SK-N-SH (cell line): ENCODE measurements at regions not wholly inside any gene's neighbourhood (a gene's known extent, or its start where the extent isn't known, plus 50 kb on each side); places are given as distances from the start of the nearest gene placed in this dataset.

Source experiments
- CTCF ChIA-PET: fragments of 300-600, 350-600 bp; formaldehyde crosslinking; extraction: SDS; loops from one replicate; lab custom pipeline; 2021; lab: Yijun Ruan, JAX
- POLR2A ChIA-PET: fragments of 350-600 bp; sonication (Branson Sonifier 250); formaldehyde crosslinking; extraction: SDS; loops from one replicate; lab custom pipeline; 2020; ENCODE audit warnings: antibody characterized with exemption, inconsistent platforms; lab: Yijun Ruan, JAX
- DNase-seq: peaks from one replicate; pipeline ENCODE4 v3.0.0; 2012
- H2AFZ ChIP-seq: fragments of 200-600 bp; sonication (generic); 2 replicates; pipeline ENCODE4 v1.8.1; 2016; ENCODE audit warnings: antibody characterized with exemption, mild to moderate bottlenecking, low read depth
- H3F3A ChIP-seq: fragments of 200-600 bp; sonication (generic); replicated peaks from 2 replicates; pipeline ENCODE3; 2016; ENCODE audit warnings: antibody characterized with exemption, mild to moderate bottlenecking; ENCODE audit not compliant: insufficient read depth
- H3K27ac ChIP-seq, 2 experiments: fragments of 200-500 bp in 1 of 2; fragments of 200-600 bp in 1 of 2; sonication (Bioruptor generic) in 1 of 2; sonication (generic), shearing (Covaris generic) in 1 of 2; 2 replicates each; pipeline versions ENCODE4 v1.5.1 to v1.6.1; 2014 to 2016; ENCODE audit warnings: low read depth in 2 of 2, inconsistent platforms in 1 of 2, low read length in 1 of 2, mild to moderate bottlenecking in 1 of 2, mixed read lengths in 1 of 2
- H3K27me3 ChIP-seq: fragments of 200-600 bp; sonication (generic), shearing (Covaris generic); 2 replicates; pipeline ENCODE4 v1.6.1; 2016; ENCODE audit warnings: mixed run types; ENCODE audit not compliant: insufficient read depth
- H3K36me3 ChIP-seq, 2 experiments: fragments of 200-500 bp in 1 of 2; fragments of 200-600 bp in 1 of 2; sonication (Bioruptor generic) in 1 of 2; sonication (generic) in 1 of 2; replicated peaks in 1 of 2; 2 replicates each; pipeline versions ENCODE3 to v1.5.1; 2014 to 2016; ENCODE audit warnings: low read length in 1 of 2, mild to moderate bottlenecking in 1 of 2; ENCODE audit not compliant: insufficient read depth in 2 of 2, control insufficient read depth in 1 of 2
- H3K4me1 ChIP-seq, 2 experiments: fragments of 200-500 bp in 1 of 2; fragments of 200-600 bp in 1 of 2; sonication (Bioruptor generic) in 1 of 2; sonication (generic), shearing (Covaris generic) in 1 of 2; 2 replicates each; pipeline versions ENCODE4 v1.5.1 to v1.6.1; 2014 to 2016; ENCODE audit warnings: low read depth in 1 of 2, low read length in 1 of 2, mixed run types in 1 of 2; ENCODE audit not compliant: insufficient read depth in 2 of 2, control insufficient read depth in 1 of 2
- H3K4me2 ChIP-seq: fragments of 200-600 bp; sonication (generic), shearing (Covaris generic); 2 replicates; pipeline ENCODE4 v1.6.1; 2017; ENCODE audit warnings: mixed run types
- H3K4me3 ChIP-seq, 2 experiments: fragments of 200-500 bp in 1 of 2; fragments of 200-600 bp in 1 of 2; sonication (Bioruptor generic) in 1 of 2; sonication (generic), shearing (Covaris generic) in 1 of 2; 2 replicates each; pipeline versions ENCODE4 v1.5.1 to v1.8.1; 2014 to 2016; ENCODE audit warnings: low read depth in 2 of 2, inconsistent platforms in 1 of 2, low read length in 1 of 2, mild to moderate bottlenecking in 1 of 2, mixed read lengths in 1 of 2, moderate library complexity in 1 of 2
- H3K79me2 ChIP-seq: fragments of 200-600 bp; sonication (generic); 2 replicates; pipeline ENCODE4 v1.8.1; 2017; ENCODE audit warnings: mild to moderate bottlenecking; ENCODE audit not compliant: insufficient read depth
- H3K9ac ChIP-seq: fragments of 200-600 bp; sonication (generic); 2 replicates; pipeline ENCODE4 v1.6.1; 2017; ENCODE audit warnings: mixed run types
- H3K9me2 ChIP-seq: fragments of 200-600 bp; sonication (generic); 2 replicates; pipeline ENCODE4 v1.6.1; 2017; ENCODE audit warnings: mixed run types
- H3K9me3 ChIP-seq: fragments of 200-600 bp; sonication (generic); 2 replicates; pipeline ENCODE4 v1.6.1; 2017; ENCODE audit warnings: mixed run types, mild to moderate bottlenecking, moderate library complexity
- H4K20me1 ChIP-seq: fragments of 200-600 bp; sonication (generic); 2 replicates; pipeline ENCODE4 v1.6.1; 2017; ENCODE audit warnings: mild to moderate bottlenecking, mixed run types; ENCODE audit not compliant: insufficient read depth
- CHD2 ChIP-seq: fragments of 150-350 bp; IDR thresholded peaks from 2 replicates; pipeline ENCODE4 v1.6.1; 2018; ENCODE audit warnings: low read length; ENCODE audit not compliant: partially characterized antibody
- CTCF ChIP-seq: fragments of 200-600 bp; sonication (generic); IDR thresholded peaks from 2 replicates; pipeline ENCODE4 v1.6.1; 2017; ENCODE audit warnings: antibody characterized with exemption, mild to moderate bottlenecking, moderate library complexity
- EP300 ChIP-seq, 2 experiments: IDR thresholded peaks; 2 replicates each; pipeline versions ENCODE4 v1.4.0 to v1.6.1; 2012; ENCODE audit warnings: borderline replicate concordance in 1 of 2, low read depth in 1 of 2, low read length in 1 of 2
- EZH2phosphoT487 ChIP-seq: fragments of 200-600 bp; sonication (generic); IDR thresholded peaks from 2 replicates; pipeline ENCODE4 v1.6.1; 2017; ENCODE audit warnings: low read depth, mixed run types, mild to moderate bottlenecking, antibody characterized with exemption, moderate library complexity, borderline replicate concordance
- FOSL2 ChIP-seq: IDR thresholded peaks from 2 replicates; pipeline ENCODE4 v1.4.0; 2012; ENCODE audit warnings: low read depth, mild to moderate bottlenecking, moderate library complexity, borderline replicate concordance
- FOXJ3 ChIP-seq: sonication (generic); formaldehyde crosslinking; IDR thresholded peaks from 2 replicates; pipeline ENCODE4 v1.5.1; 2020; ENCODE audit warnings: mild to moderate bottlenecking, missing genetic modification reagents
- GABPA ChIP-seq: IDR thresholded peaks from 2 replicates; pipeline ENCODE4 v1.4.0; 2012; ENCODE audit warnings: low read depth, mild to moderate bottlenecking
- GATA2 ChIP-seq: sonication (generic); formaldehyde crosslinking; IDR thresholded peaks from 2 replicates; pipeline ENCODE4 v1.5.0; 2020; ENCODE audit warnings: mild to moderate bottlenecking, missing genetic modification reagents
- JUND ChIP-seq: IDR thresholded peaks from 2 replicates; pipeline ENCODE4 v1.4.0; 2012
- MXI1 ChIP-seq: IDR thresholded peaks from 2 replicates; pipeline ENCODE4 v1.6.1; 2012; ENCODE audit warnings: mild to moderate bottlenecking, low read depth, low read length, improper control_type of control experiment
- NFIC ChIP-seq: IDR thresholded peaks from 2 replicates; pipeline ENCODE4 v1.4.0; 2012; ENCODE audit warnings: borderline replicate concordance
- PBX3 ChIP-seq: IDR thresholded peaks from 2 replicates; pipeline ENCODE4; 2012
- RCOR1 ChIP-seq: fragments of 150-350 bp; IDR thresholded peaks from 2 replicates; pipeline ENCODE4 v1.6.1; 2017; ENCODE audit warnings: antibody characterized with exemption, low read length
- REST ChIP-seq: IDR thresholded peaks from 2 replicates; pipeline ENCODE4 v1.6.1; 2012; ENCODE audit warnings: mild to moderate bottlenecking, low read depth, low read length, moderate library complexity
- RFX5 ChIP-seq: IDR thresholded peaks from 2 replicates; pipeline ENCODE4 v1.6.1; 2012; ENCODE audit warnings: mild to moderate bottlenecking, improper control_type of control experiment, low read length
- RXRA ChIP-seq: IDR thresholded peaks from 2 replicates; pipeline ENCODE4 v1.4.0; 2012; ENCODE audit warnings: low read depth, mild to moderate bottlenecking, borderline replicate concordance
- SMC3 ChIP-seq: IDR thresholded peaks from 2 replicates; pipeline ENCODE4 v1.6.1; 2012; ENCODE audit warnings: low read depth, low read length, improper control_type of control experiment
- TCF12 ChIP-seq: IDR thresholded peaks from 2 replicates; pipeline ENCODE4 v1.4.0; 2012
- TEAD4 ChIP-seq: IDR thresholded peaks from 2 replicates; pipeline ENCODE4 v1.4.0; 2012; ENCODE audit warnings: mild to moderate bottlenecking, borderline replicate concordance; ENCODE audit not compliant: insufficient read depth
- YY1 ChIP-seq: IDR thresholded peaks from 2 replicates; pipeline ENCODE4 v1.4.0; 2012; ENCODE audit warnings: low read depth, mild to moderate bottlenecking
- WGBS: methylation state at CpG from one replicate; pipeline ENCODE4 v1.1.6; 2017; ENCODE audit warnings: low lambda C conversion rate; 5-methylcytosine and 5-hydroxymethylcytosine counted together
- TF ChIP-seq, protein P1 (sequence below): IDR thresholded peaks from 2 replicates; pipeline ENCODE4 v1.4.0; 2012; ENCODE audit warnings: low read depth, borderline replicate concordance
- TF ChIP-seq, protein P2 (sequence below): fragments of 150-350 bp; IDR thresholded peaks from 2 replicates; pipeline ENCODE4 v1.6.1; 2016; ENCODE audit warnings: mild to moderate bottlenecking, low read depth, low read length

DNA sequence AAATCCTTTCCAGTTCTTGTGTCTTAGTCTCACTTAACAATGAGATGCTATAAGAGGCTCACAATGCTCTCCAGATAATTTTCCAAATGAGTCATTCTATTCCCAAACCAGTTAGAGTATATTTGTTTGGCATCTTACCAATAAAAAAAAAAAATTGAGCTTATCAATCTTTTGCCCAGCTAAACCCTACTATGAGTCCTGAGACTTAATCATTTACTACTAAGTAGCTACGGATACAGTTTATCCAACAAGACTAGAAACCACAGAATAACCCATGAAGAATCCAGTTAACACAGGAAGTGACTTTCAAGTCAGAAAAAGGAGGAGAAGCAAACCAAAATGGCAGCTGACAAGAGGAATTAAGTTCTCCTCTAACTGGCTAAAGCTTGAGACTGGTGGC is 330.3 kb upstream of the XYLT1 start:
- no peaks in the 10 kb centered on the region for H3K9me2 ChIP-seq
- peaks cover 5 to 14% of the 10 kb centered on the region in 2 experiments; a peak in 2 of 4 replicates for H3K4me1 ChIP-seq
- peak overlapping the region in 1 of 2 experiments; percentile 98; a peak in 2 of 4 replicates for H3K27ac ChIP-seq
- H4K20me1 ChIP-seq, result no peaks in the 10 kb centered on the region
- peak overlapping the region; percentile 6; the same call in 1 of the 2 replicates for H3K9ac ChIP-seq
- 0 out of 2 replicates have a peak overlapping the region, but pooled peaks have one; percentile 10 for H2AFZ ChIP-seq
- H3K9me3 ChIP-seq, result no peaks in the 10 kb centered on the region
- no peak for DNase-seq
- TF ChIP-seq TCF12, result peak; percentile 36; the same call in 1 of the 2 replicates
- no peak for TF ChIP-seq CHD2
- TF ChIP-seq, protein P1, sequence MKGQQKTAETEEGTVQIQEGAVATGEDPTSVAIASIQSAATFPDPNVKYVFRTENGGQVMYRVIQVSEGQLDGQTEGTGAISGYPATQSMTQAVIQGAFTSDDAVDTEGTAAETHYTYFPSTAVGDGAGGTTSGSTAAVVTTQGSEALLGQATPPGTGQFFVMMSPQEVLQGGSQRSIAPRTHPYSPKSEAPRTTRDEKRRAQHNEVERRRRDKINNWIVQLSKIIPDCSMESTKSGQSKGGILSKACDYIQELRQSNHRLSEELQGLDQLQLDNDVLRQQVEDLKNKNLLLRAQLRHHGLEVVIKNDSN, result no peak
- peak; percentile 29 for TF ChIP-seq PBX3
- no peak for TF ChIP-seq TEAD4
- TF ChIP-seq GATA2 (CRISPR knock-in tag), result no peak
- TF ChIP-seq GABPA, result no peak
- TF ChIP-seq FOXJ3 (CRISPR knock-in tag), result no peak
- TF ChIP-seq REST, result no peak
- TF ChIP-seq JUND, result peak; percentile 50
- TF ChIP-seq, protein P2, sequence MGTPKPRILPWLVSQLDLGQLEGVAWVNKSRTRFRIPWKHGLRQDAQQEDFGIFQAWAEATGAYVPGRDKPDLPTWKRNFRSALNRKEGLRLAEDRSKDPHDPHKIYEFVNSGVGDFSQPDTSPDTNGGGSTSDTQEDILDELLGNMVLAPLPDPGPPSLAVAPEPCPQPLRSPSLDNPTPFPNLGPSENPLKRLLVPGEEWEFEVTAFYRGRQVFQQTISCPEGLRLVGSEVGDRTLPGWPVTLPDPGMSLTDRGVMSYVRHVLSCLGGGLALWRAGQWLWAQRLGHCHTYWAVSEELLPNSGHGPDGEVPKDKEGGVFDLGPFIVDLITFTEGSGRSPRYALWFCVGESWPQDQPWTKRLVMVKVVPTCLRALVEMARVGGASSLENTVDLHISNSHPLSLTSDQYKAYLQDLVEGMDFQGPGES, result no peak
- TF ChIP-seq CTCF, result no peak
- peak; percentile 57; the same call in 1 of the 2 replicates for TF ChIP-seq FOSL2
- TF ChIP-seq NFIC, result peak; percentile 60
- TF ChIP-seq EZH2phosphoT487, result no peak
- TF ChIP-seq RFX5, result no peak
- no peak for TF ChIP-seq RXRA
- TF ChIP-seq EP300 (IDR thresholded peaks at IDR 0.05; ENCODE audit: borderline replicate concordance in 1 of 2, low read depth in 1 of 2, low read length in 1 of 2), result peak in 1 of 2 experiments; percentile 32; a peak in 1 of 4 replicates
- no peak for TF ChIP-seq MXI1
- no peak for TF ChIP-seq RCOR1
- TF ChIP-seq YY1, result no peak
- TF ChIP-seq SMC3, result no peak
- TF ChIP-seq, all 33 proteins: peak for 6
- H3K36me3 ChIP-seq, result no peaks in the 10 kb centered on the region
- H3K4me3 ChIP-seq, result no peak overlapping the region
- CTCF ChIA-PET, result no interaction called here
- H3K79me2 ChIP-seq, result no peaks in the 10 kb centered on the region
- POLR2A ChIA-PET, result no interaction called here
- no peaks in the 10 kb centered on the region for H3K27me3 ChIP-seq
- H3K4me2 ChIP-seq, result no peak overlapping the region
- H3F3A ChIP-seq, result peaks cover 37% of the 10 kb centered on the region
- 16% methylated on average over 1 of the region's 1 CpG for WGBS
